Fibroblast of upper back skin (primary cell): ENCODE measurements at regions not wholly inside any gene's neighbourhood (a gene's known extent, or its start where the extent isn't known, plus 50 kb on each side); places are given as distances from the start of the nearest gene placed in this dataset.

Experiments
- DNase-seq: peaks from one replicate; pipeline ENCODE4 v3.0.0-alpha.2; 2013

GRCh38 chr2:41943159-41943558 lies 104.7 kb upstream of the PKDCC start:
- no peak for DNase-seq

- DNase-seq: no peak
These were observed 103.5 kb upstream of the PKDCC start for GRCh38 chr2:41944220-41944880.

- DNase-seq: no peak
These were observed 100.0 kb upstream of the PKDCC start for GRCh38 chr2:41947701-41948396.

- no peak for DNase-seq
These were observed 99.4 kb upstream of the PKDCC start for GRCh38 chr2:41948397-41948763.

GRCh38 chr2:41949091-41949882 lies 98.5 kb upstream of the PKDCC start:
- DNase-seq: no peak

GRCh38 chr2:41949883-41950665 lies 97.7 kb upstream of the PKDCC start:
- no peak for DNase-seq

GRCh38 chr2:41950666-41950960 lies 97.2 kb upstream of the PKDCC start:
- no peak for DNase-seq

- no peak for DNase-seq
These were observed 93.2 kb upstream of the PKDCC start for GRCh38 chr2:41954304-41955291.

- no peak for DNase-seq
These were observed 92.3 kb upstream of the PKDCC start for GRCh38 chr2:41955316-41956043.

- DNase-seq: no peak
These were observed 90.4 kb upstream of the PKDCC start for GRCh38 chr2:41957431-41957830.

- no peak for DNase-seq
These were observed 89.6 kb upstream of the PKDCC start for GRCh38 chr2:41958251-41958650.

GRCh38 chr2:41958775-41959174 lies 89.0 kb upstream of the PKDCC start:
- no peak for DNase-seq

- DNase-seq: no peak
These were observed 88.1 kb upstream of the PKDCC start for GRCh38 chr2:41959760-41960159.

GRCh38 chr2:41962922-41963622 lies 84.7 kb upstream of the PKDCC start:
- DNase-seq: no peak

- DNase-seq: peak; percentile 92
These were observed 83.9 kb upstream of the PKDCC start for GRCh38 chr2:41963661-41964525.

- no peak for DNase-seq
These were observed 82.5 kb upstream of the PKDCC start for GRCh38 chr2:41965173-41965908.

GRCh38 chr2:41965909-41966295 lies 81.9 kb upstream of the PKDCC start:
- DNase-seq: peak; percentile 43

GRCh38 chr2:41966431-41966893 lies 81.4 kb upstream of the PKDCC start:
- DNase-seq: peak; percentile 99

GRCh38 chr2:41966920-41967319 lies 80.9 kb upstream of the PKDCC start:
- DNase-seq: no peak
